Astrocyte of the spinal cord (primary cell): ENCODE measurements at regions not wholly inside any gene's neighbourhood (a gene's known extent, or its start where the extent isn't known, plus 50 kb on each side); places are given as distances from the start of the nearest gene placed in this dataset.

Experiments used
- DNase-seq: peaks from one replicate; pipeline ENCODE4 v3.0.0; 2011; ENCODE audit warnings: low read depth, low spot score
- H3K4me3 ChIP-seq: 2 replicates; pipeline ENCODE4 v1.5.1; 2011; ENCODE audit warnings: low read depth, mild to moderate bottlenecking, low read length, moderate library complexity
- CTCF ChIP-seq: IDR thresholded peaks from 2 replicates; pipeline ENCODE4 v1.5.1; 2012; ENCODE audit warnings: low read depth, mild to moderate bottlenecking, low read length, inconsistent platforms
- in situ Hi-C: cut with HindIII; loops from 2 replicates; pipeline ENCODE4 v1.10.0; 2017; ENCODE audit warnings: low sequenced_read_pairs

- TF ChIP-seq CTCF: no peak
- in situ Hi-C loops: no loop called here
- no peak for DNase-seq
- no peak overlapping the region for H3K4me3 ChIP-seq
These were observed 246.7 kb downstream of the TFAP2C start for GRCh38 chr20:56875803-56876202.

- no peak for TF ChIP-seq CTCF
- DNase-seq: no peak
- in situ Hi-C loops: no loop called here
- H3K4me3 ChIP-seq: no peak overlapping the region
These were observed 256.4 kb downstream of the TFAP2C start for GRCh38 chr20:56885521-56885920.

- in situ Hi-C loops: no loop called here
- no peak for TF ChIP-seq CTCF
- H3K4me3 ChIP-seq: no peak overlapping the region
- DNase-seq: no peak
These were observed 260.9 kb downstream of the TFAP2C start for GRCh38 chr20:56890011-56890410.

- in situ Hi-C loops: no loop called here
- TF ChIP-seq CTCF: no peak
- no peak overlapping the region for H3K4me3 ChIP-seq
- no peak for DNase-seq
These were observed 264.3 kb downstream of the TFAP2C start for GRCh38 chr20:56893226-56893917.

- in situ Hi-C loops: no loop called here
- no peak overlapping the region for H3K4me3 ChIP-seq
- TF ChIP-seq CTCF: no peak
- no peak for DNase-seq
These were observed 267.3 kb downstream of the TFAP2C start for GRCh38 chr20:56896447-56896846.

GRCh38 chr20:56897318-56897957, 268.3 kb downstream of the TFAP2C start:
- no peak for TF ChIP-seq CTCF
- DNase-seq: no peak
- in situ Hi-C loops: no loop called here
- no peak overlapping the region for H3K4me3 ChIP-seq
